ENCODE measurements at regions not wholly inside any gene's neighbourhood (a gene's known extent, or its start where the extent isn't known, plus 50 kb on each side); places are given as distances from the start of the nearest gene placed in this dataset.

- no peaks in the 10 kb centered on the region for H3K36me3 ChIP-seq (ENCODE audit: low read depth)
- H3K4me3 ChIP-seq (ENCODE audit: severe bottlenecking) = no peak overlapping the region
- no peak overlapping the region for H3K27ac ChIP-seq (ENCODE audit: poor library complexity, severe bottlenecking)
- ATAC-seq (ENCODE audit: low read depth) = no peak
- H3K9me3 ChIP-seq (ENCODE audit: severe bottlenecking) = no peaks in the 10 kb centered on the region
- H3K27me3 ChIP-seq (ENCODE audit: insufficient read depth, poor library complexity, severe bottlenecking) = peaks cover 2% of the 10 kb centered on the region
- no peaks in the 10 kb centered on the region for H3K4me1 ChIP-seq (ENCODE audit: insufficient read depth, poor library complexity, severe bottlenecking)
- TF ChIP-seq, protein P1, sequence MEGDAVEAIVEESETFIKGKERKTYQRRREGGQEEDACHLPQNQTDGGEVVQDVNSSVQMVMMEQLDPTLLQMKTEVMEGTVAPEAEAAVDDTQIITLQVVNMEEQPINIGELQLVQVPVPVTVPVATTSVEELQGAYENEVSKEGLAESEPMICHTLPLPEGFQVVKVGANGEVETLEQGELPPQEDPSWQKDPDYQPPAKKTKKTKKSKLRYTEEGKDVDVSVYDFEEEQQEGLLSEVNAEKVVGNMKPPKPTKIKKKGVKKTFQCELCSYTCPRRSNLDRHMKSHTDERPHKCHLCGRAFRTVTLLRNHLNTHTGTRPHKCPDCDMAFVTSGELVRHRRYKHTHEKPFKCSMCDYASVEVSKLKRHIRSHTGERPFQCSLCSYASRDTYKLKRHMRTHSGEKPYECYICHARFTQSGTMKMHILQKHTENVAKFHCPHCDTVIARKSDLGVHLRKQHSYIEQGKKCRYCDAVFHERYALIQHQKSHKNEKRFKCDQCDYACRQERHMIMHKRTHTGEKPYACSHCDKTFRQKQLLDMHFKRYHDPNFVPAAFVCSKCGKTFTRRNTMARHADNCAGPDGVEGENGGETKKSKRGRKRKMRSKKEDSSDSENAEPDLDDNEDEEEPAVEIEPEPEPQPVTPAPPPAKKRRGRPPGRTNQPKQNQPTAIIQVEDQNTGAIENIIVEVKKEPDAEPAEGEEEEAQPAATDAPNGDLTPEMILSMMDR (IDR thresholded peaks at IDR 0.05; ENCODE audit: poor library complexity, severe bottlenecking) = no peak
- no peak for DNase-seq (ENCODE audit: low spot score)
These were observed 489.6 kb upstream of the NR2F2 start for GRCh38 chr15:95840855-95841254.

GRCh38 chr15:95842576-95842975, 487.9 kb upstream of the NR2F2 start:
- no peaks in the 10 kb centered on the region for H3K36me3 ChIP-seq (ENCODE audit: low read depth)
- TF ChIP-seq, protein P1 (IDR thresholded peaks at IDR 0.05; ENCODE audit: poor library complexity, severe bottlenecking) = no peak
- DNase-seq (ENCODE audit: low spot score) (no peak), ATAC-seq (ENCODE audit: low read depth) (no peak)
- no peak overlapping the region for H3K4me3 ChIP-seq (ENCODE audit: severe bottlenecking)
- H3K27ac ChIP-seq (ENCODE audit: poor library complexity, severe bottlenecking) = no peak overlapping the region
- no peaks in the 10 kb centered on the region for H3K9me3 ChIP-seq (ENCODE audit: severe bottlenecking)
- H3K4me1 ChIP-seq (ENCODE audit: insufficient read depth, poor library complexity, severe bottlenecking) = no peaks in the 10 kb centered on the region
- H3K27me3 ChIP-seq (ENCODE audit: insufficient read depth, poor library complexity, severe bottlenecking) = no peaks in the 10 kb centered on the region

DNA sequence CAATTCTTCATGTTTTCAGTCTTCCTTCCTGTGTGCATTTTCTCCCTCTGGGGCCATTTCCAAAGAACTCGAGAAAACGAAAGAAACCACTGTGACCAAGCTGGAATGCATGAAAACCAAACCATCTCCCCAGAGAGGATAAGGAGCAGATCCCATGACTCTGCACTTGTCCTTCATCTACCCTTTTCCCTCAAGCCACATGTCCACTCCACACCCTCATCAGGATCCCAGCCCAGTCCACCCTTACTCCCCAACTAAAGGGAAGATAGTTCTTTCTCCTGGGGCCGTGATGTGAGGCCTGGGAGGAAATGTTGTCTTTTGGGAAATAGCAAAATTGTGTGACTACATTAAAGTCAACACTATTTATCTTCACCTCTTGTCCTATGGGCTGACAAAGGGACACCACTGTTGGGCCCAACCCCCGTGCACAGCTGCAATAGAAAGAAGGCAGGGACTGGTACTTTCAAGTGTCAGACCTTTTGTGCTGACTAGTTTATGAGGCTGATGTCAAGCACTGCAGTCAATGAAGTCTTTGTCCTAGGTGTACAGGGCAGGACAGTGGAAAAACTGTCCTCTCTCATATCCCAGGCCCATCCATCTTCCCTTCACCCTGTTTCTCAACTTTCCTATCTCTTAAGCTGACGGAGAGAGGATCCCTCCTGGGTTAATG, 487.1 kb upstream of the NR2F2 start:
- no peaks in the 10 kb centered on the region for H3K36me3 ChIP-seq (ENCODE audit: low read depth)
- H3K9me3 ChIP-seq (ENCODE audit: severe bottlenecking) = no peaks in the 10 kb centered on the region
- no peak overlapping the region for H3K4me3 ChIP-seq (ENCODE audit: severe bottlenecking)
- ATAC-seq (ENCODE audit: low read depth) (no peak), DNase-seq (ENCODE audit: low spot score) (no peak)
- TF ChIP-seq, protein P1 (IDR thresholded peaks at IDR 0.05; ENCODE audit: poor library complexity, severe bottlenecking) = no peak
- no peak overlapping the region for H3K27ac ChIP-seq (ENCODE audit: poor library complexity, severe bottlenecking)
- no peaks in the 10 kb centered on the region for H3K4me1 ChIP-seq (ENCODE audit: insufficient read depth, poor library complexity, severe bottlenecking)
- H3K27me3 ChIP-seq (ENCODE audit: insufficient read depth, poor library complexity, severe bottlenecking) = no peaks in the 10 kb centered on the region

DNA sequence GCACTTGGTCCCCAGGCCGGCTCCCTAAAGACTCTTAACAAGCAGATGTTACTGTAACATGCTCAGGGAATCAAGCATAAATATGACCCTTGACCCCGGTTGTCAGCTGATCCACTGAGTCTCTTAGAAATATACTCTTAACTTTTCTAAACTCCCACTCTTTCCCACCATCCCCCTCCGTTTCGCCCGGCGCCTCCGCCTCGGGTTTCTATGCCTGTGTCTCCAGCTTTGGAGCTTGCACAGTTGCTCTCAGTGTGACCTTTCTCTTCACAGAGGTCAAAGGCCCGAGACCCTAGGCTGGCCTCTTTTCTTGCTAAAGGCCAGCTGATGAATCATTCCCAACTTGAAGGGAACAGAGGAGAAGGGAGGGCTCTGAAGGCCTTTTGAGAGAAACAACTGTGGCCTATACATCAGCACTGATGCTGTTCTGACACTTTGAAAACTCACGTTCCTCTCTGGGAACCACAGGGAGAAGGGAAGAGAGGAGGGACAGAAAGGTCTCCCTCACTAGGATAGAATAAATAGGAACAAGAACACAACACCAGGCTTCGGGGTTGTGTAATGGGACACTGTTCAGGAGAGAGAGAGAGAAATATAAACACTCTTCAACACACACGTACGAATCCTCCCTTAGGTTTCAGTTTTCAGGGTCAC, 484.5 kb upstream of the NR2F2 start:
- H3K36me3 ChIP-seq (ENCODE audit: low read depth) = no peaks in the 10 kb centered on the region
- no peaks in the 10 kb centered on the region for H3K27me3 ChIP-seq (ENCODE audit: insufficient read depth, poor library complexity, severe bottlenecking)
- H3K27ac ChIP-seq (ENCODE audit: poor library complexity, severe bottlenecking) = no peak overlapping the region
- H3K4me1 ChIP-seq (ENCODE audit: insufficient read depth, poor library complexity, severe bottlenecking) = no peaks in the 10 kb centered on the region
- TF ChIP-seq, protein P1 (IDR thresholded peaks at IDR 0.05; ENCODE audit: poor library complexity, severe bottlenecking) = no peak
- no peak; the same call in 2 of the 3 replicates for ATAC-seq (ENCODE audit: low read depth)
- H3K9me3 ChIP-seq (ENCODE audit: severe bottlenecking) = no peaks in the 10 kb centered on the region
- no peak overlapping the region for H3K4me3 ChIP-seq (ENCODE audit: severe bottlenecking)
- DNase-seq (ENCODE audit: low spot score) = no peak

DNA sequence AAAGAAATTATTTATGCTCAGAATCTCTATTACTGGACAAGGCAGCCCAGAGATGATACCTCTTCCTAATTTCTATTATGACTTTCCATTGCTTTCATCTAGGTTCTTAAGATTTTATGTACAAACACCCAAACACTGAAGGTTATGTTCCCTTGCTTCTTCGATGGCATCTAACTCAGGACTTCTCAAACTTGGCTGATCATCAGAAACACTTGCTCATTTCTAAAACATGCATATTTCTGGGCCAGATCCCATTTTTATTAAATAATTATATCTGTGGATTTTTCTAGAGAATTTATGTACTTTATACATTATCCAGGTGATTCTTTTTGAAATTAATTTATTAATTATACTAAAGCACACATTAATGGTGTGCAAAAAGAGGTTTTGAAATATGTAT, 482.4 kb upstream of the NR2F2 start:
- no peaks in the 10 kb centered on the region for H3K36me3 ChIP-seq (ENCODE audit: low read depth)
- H3K4me1 ChIP-seq (ENCODE audit: insufficient read depth, poor library complexity, severe bottlenecking) = no peaks in the 10 kb centered on the region
- DNase-seq (ENCODE audit: low spot score) (no peak), ATAC-seq (ENCODE audit: low read depth) (no peak)
- no peak overlapping the region for H3K27ac ChIP-seq (ENCODE audit: poor library complexity, severe bottlenecking)
- no peaks in the 10 kb centered on the region for H3K27me3 ChIP-seq (ENCODE audit: insufficient read depth, poor library complexity, severe bottlenecking)
- no peaks in the 10 kb centered on the region for H3K9me3 ChIP-seq (ENCODE audit: severe bottlenecking)
- TF ChIP-seq, protein P1 (IDR thresholded peaks at IDR 0.05; ENCODE audit: poor library complexity, severe bottlenecking) = no peak
- H3K4me3 ChIP-seq (ENCODE audit: severe bottlenecking) = no peak overlapping the region
